HUES6 (cell line): ENCODE measurements at regions not wholly inside any gene's neighbourhood (a gene's known extent, or its start where the extent isn't known, plus 50 kb on each side); places are given as distances from the start of the nearest gene placed in this dataset.

Experiments used
- H3K27ac ChIP-seq: 2 replicates; pipeline ENCODE4 v1.7.0; 2013; ENCODE audit warnings: low read depth, mild to moderate bottlenecking, low read length, inconsistent platforms
- H3K27me3 ChIP-seq: 2 replicates; pipeline ENCODE4 v1.6.1; 2013; ENCODE audit warnings: low read length; ENCODE audit not compliant: control insufficient read depth, insufficient read depth
- H3K36me3 ChIP-seq: 2 replicates; pipeline ENCODE4 v1.6.1; 2013; ENCODE audit warnings: low read length; ENCODE audit not compliant: control insufficient read depth, insufficient read depth
- H3K4me1 ChIP-seq: 2 replicates; pipeline ENCODE4 v1.6.1; 2013; ENCODE audit warnings: low read length; ENCODE audit not compliant: control insufficient read depth, insufficient read depth
- H3K4me3 ChIP-seq: 2 replicates; pipeline ENCODE4 v1.5.1; 2013; ENCODE audit warnings: low read depth, low read length
- H3K9ac ChIP-seq: one replicate; pipeline ENCODE4 v1.6.1; 2013; ENCODE audit warnings: mild to moderate bottlenecking, low read length
- H3K9me3 ChIP-seq: 2 replicates; pipeline ENCODE4 v1.6.1; 2013; ENCODE audit warnings: low read depth, low read length; ENCODE audit not compliant: control insufficient read depth, insufficient read depth

DNA sequence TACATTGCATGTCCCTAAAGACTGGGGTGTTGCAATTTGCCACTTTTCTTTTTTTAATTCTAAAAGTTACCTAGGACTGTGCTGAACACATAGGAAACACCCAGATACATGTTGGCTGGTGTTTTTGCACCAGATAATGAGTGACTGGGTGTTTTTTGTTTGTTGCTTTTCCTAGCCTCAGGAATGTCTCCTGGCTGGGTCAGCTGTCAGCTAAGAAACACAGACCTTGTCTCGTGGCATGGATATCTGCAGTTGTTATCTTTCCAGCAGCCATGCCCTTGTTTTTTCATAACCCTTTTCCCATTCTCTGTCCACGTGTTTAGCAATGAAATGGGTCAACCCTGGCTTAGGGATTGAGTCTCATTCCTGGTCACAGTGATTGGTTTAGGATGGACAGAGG lies 433.9 kb upstream of the ZMIZ1 start:
- Histone ChIP-seq H3K9me3 (no peaks in the 10 kb centered on the region), H3K4me1 (peaks cover 8% of the 10 kb centered on the region; the same call in 1 of the 2 replicates), H3K9ac (no peak overlapping the region), H3K36me3 (no peaks in the 10 kb centered on the region), H3K27me3 (no peaks in the 10 kb centered on the region), H3K27ac (no peak overlapping the region; the same call in 1 of the 2 replicates), H3K4me3 (no peak overlapping the region; the same call in 1 of the 2 replicates)

DNA sequence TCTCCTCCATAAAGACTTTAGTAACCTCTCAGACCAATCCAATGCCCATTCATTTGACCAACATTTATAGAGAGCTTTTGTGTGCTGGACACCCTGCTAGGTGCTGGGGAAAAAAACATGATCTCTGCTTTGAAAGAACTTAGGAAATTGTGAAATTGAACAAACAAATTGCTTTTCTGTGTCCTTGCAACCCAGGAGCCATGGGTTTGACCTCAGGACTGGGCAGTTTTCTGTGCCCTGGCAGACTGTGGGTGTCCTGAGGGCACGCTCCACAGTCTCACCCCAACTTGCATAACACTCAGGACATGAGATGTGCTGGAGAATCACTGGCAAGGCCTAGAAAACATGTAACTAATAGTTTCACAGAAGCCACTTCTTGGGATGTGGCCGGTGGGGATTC lies 429.1 kb upstream of the ZMIZ1 start:
- no peak overlapping the region for H3K4me3 ChIP-seq

DNA sequence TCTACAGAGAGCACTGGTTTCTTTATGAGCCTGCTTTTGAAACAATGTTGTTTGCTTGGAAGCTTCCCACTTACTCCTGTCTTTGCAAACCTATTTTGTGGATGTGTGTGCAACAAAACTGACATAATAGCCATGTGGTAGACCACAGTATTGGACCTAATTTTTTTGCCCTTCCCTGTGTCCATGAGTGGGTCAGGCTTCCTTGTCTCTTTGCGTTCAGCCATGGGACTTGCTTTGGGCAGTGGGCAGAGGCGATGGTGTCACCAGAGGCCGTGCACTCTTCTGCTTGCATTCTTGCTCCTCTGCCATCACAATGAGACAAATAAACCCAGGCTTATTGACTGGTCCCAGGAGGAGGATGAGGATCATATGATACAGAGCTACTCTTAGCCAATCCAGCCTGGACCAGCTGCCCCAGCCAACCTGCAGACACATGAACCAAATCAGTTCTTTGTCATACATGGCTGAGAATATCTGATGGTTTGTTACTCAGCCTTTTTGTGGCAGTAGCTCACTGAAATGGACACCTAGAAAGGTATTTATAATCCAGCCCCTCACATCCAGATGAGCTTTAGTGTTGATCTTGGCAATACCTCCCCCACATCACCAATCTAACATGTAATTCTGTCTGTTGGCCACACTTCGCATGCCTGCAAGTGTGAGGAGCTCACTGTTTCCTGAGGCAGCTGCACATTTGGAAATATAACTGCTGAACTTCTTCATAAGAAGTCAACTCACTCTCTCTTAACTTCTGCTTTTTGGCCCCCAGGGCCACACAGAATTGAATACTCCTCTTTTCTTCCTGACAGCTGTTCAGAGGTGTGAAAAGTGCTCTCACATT lies 427.8 kb upstream of the ZMIZ1 start:
- Histone ChIP-seq H3K4me3 (no peak overlapping the region), H3K36me3 (no peaks in the 10 kb centered on the region), H3K9ac (no peak overlapping the region), H3K4me1 (no peaks in the 10 kb centered on the region), H3K27me3 (no peaks in the 10 kb centered on the region), H3K27ac (no peak overlapping the region), H3K9me3 (peaks cover 7% of the 10 kb centered on the region)

More for the DNA sequence above, 429.1 kb upstream of the ZMIZ1 start:
- Histone ChIP-seq H3K27me3 (no peaks in the 10 kb centered on the region), H3K4me1 (peaks cover 6% of the 10 kb centered on the region; the same call in 1 of the 2 replicates), H3K9ac (no peak overlapping the region), H3K9me3 (peaks cover 3% of the 10 kb centered on the region; the same call in 1 of the 2 replicates), H3K27ac (no peak overlapping the region), H3K36me3 (no peaks in the 10 kb centered on the region)

DNA sequence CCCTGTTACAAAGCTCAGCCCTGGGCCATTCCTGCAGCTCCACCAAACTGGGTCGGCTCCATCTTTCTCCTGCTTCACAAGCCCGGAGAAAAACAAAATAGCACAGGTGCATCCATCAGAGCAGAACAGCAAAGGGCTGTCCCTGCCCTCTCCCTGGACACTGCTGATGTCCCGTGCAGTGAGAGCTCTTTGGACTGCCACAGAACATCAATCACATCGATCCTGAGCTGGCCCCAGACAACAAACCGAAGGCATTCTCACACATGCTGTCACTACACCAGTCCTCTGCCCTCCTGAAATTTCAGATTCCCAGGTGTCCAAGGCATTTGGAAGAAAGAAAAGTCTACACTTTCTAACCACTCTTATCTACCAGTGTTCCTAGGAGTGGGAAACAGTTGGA lies 427.1 kb upstream of the ZMIZ1 start:
- no peaks in the 10 kb centered on the region for H3K27me3 ChIP-seq
- H3K27ac ChIP-seq = no peak overlapping the region
- H3K36me3 ChIP-seq = no peaks in the 10 kb centered on the region
- H3K4me1 ChIP-seq = no peaks in the 10 kb centered on the region
- H3K9me3 ChIP-seq = peaks cover 7% of the 10 kb centered on the region
- H3K4me3 ChIP-seq = no peak overlapping the region
- H3K9ac ChIP-seq = no peak overlapping the region

DNA sequence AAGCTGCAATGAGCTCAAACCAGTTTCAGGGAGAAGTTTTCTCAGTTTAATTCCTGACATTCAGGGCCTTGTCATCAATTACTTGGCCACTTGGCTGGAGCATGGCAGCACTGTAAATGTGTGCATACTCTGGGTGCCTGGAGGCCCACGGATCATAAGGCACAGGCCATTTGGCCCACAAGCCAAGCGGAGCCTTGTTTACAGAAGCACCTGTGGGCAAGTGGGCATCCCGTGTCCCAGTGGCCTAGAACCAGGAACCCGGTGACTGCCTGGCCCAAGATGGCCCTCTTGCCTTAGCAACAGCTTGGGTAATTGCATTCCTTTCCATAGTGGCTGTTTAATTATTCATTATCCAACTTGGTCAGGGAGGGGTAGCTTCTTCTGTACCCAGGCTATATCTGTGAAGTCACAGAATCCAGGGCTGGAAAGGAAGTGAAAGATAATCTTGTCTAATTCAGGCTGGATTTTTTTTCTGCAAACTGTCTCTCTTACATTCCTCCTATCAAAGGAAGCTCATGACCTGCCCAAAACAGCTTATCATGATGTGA lies 426.4 kb upstream of the ZMIZ1 start:
- Histone ChIP-seq H3K27ac (no peak overlapping the region), H3K4me3 (no peak overlapping the region), H3K9ac (no peak overlapping the region), H3K4me1 (no peaks in the 10 kb centered on the region), H3K36me3 (no peaks in the 10 kb centered on the region), H3K27me3 (no peaks in the 10 kb centered on the region), H3K9me3 (peaks cover 7% of the 10 kb centered on the region)

DNA sequence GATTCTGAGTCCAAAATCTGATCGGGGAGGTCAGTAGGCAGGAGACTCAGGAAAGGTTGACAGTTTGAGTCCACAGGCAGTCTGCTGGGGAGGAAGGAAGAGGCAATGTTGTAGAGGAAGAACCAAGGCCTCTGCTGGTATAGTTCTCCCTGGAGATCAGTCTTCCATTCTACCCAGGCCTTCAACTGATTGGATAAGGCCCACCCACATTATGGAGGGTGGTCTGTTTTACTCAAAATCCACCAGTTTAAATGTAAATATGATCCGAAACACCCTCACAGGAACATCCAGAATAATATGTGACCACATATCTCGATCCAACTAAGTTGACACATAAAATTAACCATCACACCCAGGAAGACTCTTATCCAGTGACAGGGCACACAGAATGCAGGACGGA lies 425.3 kb upstream of the ZMIZ1 start:
- no peaks in the 10 kb centered on the region for H3K36me3 ChIP-seq
- H3K4me1 ChIP-seq = no peaks in the 10 kb centered on the region
- H3K27ac ChIP-seq = no peak overlapping the region
- no peak overlapping the region for H3K4me3 ChIP-seq
- no peaks in the 10 kb centered on the region for H3K27me3 ChIP-seq
- H3K9ac ChIP-seq = no peak overlapping the region
- H3K9me3 ChIP-seq = peaks cover 7% of the 10 kb centered on the region

DNA sequence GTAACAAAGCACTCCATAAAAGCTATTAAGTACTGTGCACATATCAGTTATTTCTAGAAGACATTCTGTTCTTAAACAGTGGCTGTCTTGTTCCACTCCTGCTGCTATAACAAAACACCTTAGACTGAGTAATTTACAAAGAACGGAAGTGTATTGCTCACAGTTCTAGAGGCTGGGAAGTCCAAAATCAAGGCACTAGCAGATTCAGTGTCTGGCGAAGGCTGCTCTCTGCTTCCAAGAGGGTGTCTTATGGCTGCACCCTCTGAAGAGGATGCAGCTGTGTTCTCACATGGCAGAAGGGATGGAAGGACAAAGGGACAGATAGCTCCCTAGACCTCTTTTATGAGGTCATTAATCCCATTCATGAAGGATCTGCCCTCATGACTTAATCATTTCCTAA lies 424.2 kb upstream of the ZMIZ1 start:
- H3K9me3 ChIP-seq = peaks cover 7% of the 10 kb centered on the region
- H3K4me3 ChIP-seq = no peak overlapping the region
- H3K27ac ChIP-seq = no peak overlapping the region
- no peaks in the 10 kb centered on the region for H3K36me3 ChIP-seq
- no peaks in the 10 kb centered on the region for H3K4me1 ChIP-seq
- H3K9ac ChIP-seq = no peak overlapping the region
- H3K27me3 ChIP-seq = no peaks in the 10 kb centered on the region

DNA sequence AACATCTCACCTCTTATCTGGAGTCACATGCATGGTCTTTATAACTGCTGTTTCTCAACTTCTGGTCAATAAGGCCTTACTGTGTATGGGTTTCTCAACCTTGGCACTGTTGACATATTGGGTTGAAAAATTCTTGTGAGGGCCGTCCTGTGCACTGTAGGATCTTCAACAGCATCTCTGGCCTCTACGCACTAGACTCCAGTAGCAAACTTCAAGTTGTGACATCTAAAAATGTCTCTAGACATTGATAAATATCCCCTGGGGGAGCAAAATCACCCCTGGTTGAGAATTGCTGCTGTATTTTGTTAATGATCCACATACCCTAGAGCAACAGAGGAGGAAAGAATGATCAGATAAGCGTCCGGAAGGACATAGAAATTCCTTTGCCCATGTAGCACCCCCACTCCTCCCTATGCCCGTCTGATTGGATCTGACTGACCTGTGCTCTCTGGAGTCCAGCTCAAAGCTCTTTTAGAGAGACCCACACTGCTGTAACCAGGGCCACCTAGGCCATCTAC lies 423.5 kb upstream of the ZMIZ1 start:
- Histone ChIP-seq H3K27me3 (no peaks in the 10 kb centered on the region), H3K4me3 (no peak overlapping the region), H3K4me1 (no peaks in the 10 kb centered on the region), H3K36me3 (no peaks in the 10 kb centered on the region), H3K27ac (no peak overlapping the region), H3K9ac (no peak overlapping the region), H3K9me3 (peaks cover 7% of the 10 kb centered on the region)

DNA sequence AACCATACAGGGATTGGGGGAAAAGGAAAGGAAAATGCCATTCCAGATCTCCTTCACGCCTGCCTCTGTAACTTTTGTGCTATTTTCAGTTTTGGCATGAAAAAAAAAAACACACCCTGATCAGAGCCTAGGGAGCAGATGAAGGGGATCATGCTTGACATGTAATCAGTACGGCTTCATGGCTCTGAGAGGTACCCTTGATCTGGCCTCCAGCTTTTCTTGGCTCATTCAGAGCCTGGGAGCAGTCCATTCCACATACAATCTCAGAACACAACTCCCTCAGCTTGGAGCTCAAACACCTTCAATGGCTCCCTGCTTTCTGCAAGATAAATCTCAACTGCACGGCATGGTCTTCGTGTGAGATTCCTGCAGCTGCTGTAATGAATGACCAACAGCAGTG lies 422.8 kb upstream of the ZMIZ1 start:
- no peak overlapping the region for H3K27ac ChIP-seq
- H3K27me3 ChIP-seq = no peaks in the 10 kb centered on the region
- no peaks in the 10 kb centered on the region for H3K4me1 ChIP-seq
- H3K36me3 ChIP-seq = no peaks in the 10 kb centered on the region
- H3K4me3 ChIP-seq = no peak overlapping the region
- H3K9me3 ChIP-seq = peaks cover 7% of the 10 kb centered on the region
- no peak overlapping the region for H3K9ac ChIP-seq

DNA sequence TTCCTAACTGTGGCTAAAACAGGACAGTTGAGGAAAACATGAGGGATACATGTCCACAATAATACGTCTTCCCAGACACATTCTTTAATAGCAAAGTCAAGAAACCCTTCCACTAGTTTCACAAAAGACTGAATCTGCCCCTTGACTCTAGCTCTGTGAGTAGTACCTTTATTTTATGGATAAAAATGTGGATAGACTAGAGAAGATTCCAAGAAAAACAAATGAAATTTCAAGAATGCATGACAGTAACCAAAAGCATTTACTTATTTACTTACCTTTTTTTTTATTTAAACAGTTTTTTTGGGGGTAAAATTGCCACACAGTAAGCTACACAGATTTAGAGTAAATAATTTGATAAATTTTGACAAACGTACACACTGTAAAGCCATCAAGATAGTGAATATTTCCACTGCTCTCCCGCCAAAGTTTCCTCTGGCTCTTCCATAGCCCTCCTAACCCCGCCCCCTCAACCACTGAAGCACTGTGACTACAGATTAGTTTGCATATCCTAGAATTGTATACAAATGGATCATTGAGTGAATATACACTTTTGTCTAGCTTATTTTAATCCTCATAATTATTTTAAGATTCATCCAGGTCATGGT lies 420.4 kb upstream of the ZMIZ1 start:
- Histone ChIP-seq H3K4me1 (no peaks in the 10 kb centered on the region), H3K4me3 (no peak overlapping the region), H3K27me3 (no peaks in the 10 kb centered on the region), H3K36me3 (no peaks in the 10 kb centered on the region), H3K27ac (no peak overlapping the region), H3K9ac (no peak overlapping the region), H3K9me3 (peaks cover 7% of the 10 kb centered on the region)

DNA sequence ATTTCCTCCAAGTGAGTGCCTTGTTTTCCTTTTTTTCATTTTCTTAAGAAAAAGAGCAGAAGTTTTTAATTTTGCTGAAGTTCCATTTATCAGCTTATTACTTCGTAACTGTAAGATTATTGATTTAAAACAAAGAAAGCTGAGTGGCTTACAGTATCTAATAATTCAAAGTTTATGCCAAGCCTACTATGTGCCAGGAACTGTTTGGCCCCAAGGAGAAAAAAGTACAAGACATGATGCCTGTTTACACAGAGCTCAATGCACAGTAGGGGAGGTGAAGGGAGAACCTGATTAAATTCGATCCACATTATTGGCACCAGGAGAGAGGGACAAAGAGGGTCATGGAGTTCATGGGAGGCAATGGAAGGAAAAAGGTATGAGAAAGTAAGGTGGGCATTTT lies 419.3 kb upstream of the ZMIZ1 start:
- Histone ChIP-seq H3K36me3 (no peaks in the 10 kb centered on the region), H3K4me3 (no peak overlapping the region), H3K27me3 (peaks cover 4% of the 10 kb centered on the region; the same call in 1 of the 2 replicates), H3K27ac (no peak overlapping the region), H3K9me3 (peaks cover 6% of the 10 kb centered on the region), H3K4me1 (no peaks in the 10 kb centered on the region), H3K9ac (no peak overlapping the region)
